ENCODE measurements at regions not wholly inside any gene's neighbourhood (a gene's known extent, or its start where the extent isn't known, plus 50 kb on each side); places are given as distances from the start of the nearest gene placed in this dataset.
"Not testable (repeated sequence)": the region's sequence is repeated elsewhere in the genome, so short reads cannot be mapped to it uniquely, and the experiment has no call there.

DNA sequence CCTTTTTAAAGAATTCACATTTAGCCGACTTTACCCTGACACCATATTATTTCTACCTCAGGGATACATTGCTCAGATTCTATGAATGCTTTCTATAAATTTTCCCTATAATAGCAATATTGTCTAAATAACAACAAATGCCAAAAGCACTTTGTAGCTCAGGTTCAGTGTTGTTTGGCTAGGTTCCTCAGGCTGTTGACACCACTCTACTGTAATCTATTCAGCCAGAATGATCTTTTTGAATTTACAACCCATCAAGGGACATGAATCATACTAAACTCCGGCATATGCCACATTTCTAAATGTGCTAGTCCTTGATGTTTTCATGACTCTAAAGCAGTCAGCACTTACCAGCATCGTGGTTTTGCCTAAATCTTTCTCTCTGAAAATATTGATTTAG, 641.5 kb upstream of the CDH10 start:
- Histone ChIP-seq H3K9me3 (peaks cover 0 to 8% (median 2%) of the 10 kb centered on the region in 4 donors), H3K4me1 (no peaks in the 10 kb centered on the region), H3K36me3 (no peaks in the 10 kb centered on the region), H3K4me3 (no peak overlapping the region), H3K27me3 (no peaks in the 10 kb centered on the region), H3K27ac (no peak overlapping the region)
- intact Hi-C loops (cut with DNase I; ENCODE audit: low total_unique reads), result no loop called here
- no peak for DNase-seq
- no peak for TF ChIP-seq POLR2A (IDR thresholded peaks at IDR 0.05)
- TF ChIP-seq EP300 (IDR thresholded peaks at IDR 0.05), result no peak
- TF ChIP-seq, protein P1, sequence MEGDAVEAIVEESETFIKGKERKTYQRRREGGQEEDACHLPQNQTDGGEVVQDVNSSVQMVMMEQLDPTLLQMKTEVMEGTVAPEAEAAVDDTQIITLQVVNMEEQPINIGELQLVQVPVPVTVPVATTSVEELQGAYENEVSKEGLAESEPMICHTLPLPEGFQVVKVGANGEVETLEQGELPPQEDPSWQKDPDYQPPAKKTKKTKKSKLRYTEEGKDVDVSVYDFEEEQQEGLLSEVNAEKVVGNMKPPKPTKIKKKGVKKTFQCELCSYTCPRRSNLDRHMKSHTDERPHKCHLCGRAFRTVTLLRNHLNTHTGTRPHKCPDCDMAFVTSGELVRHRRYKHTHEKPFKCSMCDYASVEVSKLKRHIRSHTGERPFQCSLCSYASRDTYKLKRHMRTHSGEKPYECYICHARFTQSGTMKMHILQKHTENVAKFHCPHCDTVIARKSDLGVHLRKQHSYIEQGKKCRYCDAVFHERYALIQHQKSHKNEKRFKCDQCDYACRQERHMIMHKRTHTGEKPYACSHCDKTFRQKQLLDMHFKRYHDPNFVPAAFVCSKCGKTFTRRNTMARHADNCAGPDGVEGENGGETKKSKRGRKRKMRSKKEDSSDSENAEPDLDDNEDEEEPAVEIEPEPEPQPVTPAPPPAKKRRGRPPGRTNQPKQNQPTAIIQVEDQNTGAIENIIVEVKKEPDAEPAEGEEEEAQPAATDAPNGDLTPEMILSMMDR (IDR thresholded peaks at IDR 0.05), result no peak
- TF ChIP-seq POLR2AphosphoS5 (IDR thresholded peaks at IDR 0.05), result no peak
- 61 to 75% (median 65%) methylated on average over 3 of the region's 3 CpGs for WGBS, 5 donors

- TF ChIP-seq POLR2AphosphoS5 (IDR thresholded peaks at IDR 0.05) (no peak), EP300 (IDR thresholded peaks at IDR 0.05) (no peak), POLR2A (IDR thresholded peaks at IDR 0.05) (no peak)
- TF ChIP-seq, protein P1 (IDR thresholded peaks at IDR 0.05), result no peak
- DNase-seq, result no peak
- Histone ChIP-seq H3K9me3 (peaks cover 0 to 4% (median 2%) of the 10 kb centered on the region in 4 donors), H3K36me3 (no peaks in the 10 kb centered on the region), H3K27ac (no peak overlapping the region), H3K4me3 (no peak overlapping the region), H3K4me1 (no peaks in the 10 kb centered on the region), H3K27me3 (no peaks in the 10 kb centered on the region)
- intact Hi-C loops (cut with DNase I; ENCODE audit: low total_unique reads), result no loop called here
- whole genome bisulfite sequencing, 5 donors, result 30 to 60% (median 42%) methylated on average over 3 of the region's 3 CpGs
These were observed 640.4 kb upstream of the CDH10 start for GRCh38 chr5:25285136-25285535.

DNA sequence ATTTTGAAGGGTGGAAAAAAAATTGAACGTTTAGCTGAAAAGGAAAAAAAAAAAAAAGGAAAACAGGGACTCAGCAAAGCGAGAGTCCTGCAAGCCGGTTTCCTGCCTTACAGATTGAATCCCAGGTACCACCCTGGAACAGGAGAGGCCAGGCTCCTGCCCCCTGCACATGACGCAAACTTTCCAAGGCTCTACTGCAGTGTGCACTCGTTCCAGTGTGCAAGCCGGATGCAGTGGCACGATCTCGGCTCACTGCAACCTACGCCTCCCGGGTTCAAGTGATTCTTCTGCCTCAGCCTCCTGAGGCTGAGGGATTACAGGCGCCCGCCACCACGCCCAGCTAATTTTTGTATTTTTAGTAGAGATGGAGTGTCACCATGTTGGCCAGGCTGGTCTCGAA, 618.7 kb upstream of the CDH10 start:
- H3K4me3 ChIP-seq; H3K27me3 ChIP-seq; DNase-seq; intact Hi-C loops (cut with DNase I; ENCODE audit: low total_unique reads); H3K27ac ChIP-seq; H3K4me1 ChIP-seq; H3K36me3 ChIP-seq: not testable (repeated sequence)
- 89 to 95% (median 94%) methylated on average over 14 of the region's 14 CpGs for WGBS, 5 donors
- H3K9me3 ChIP-seq, result peaks cover 0 to 32% (median 12%) of the 10 kb centered on the region in 4 donors

GRCh38 chr5:25262221-25262620, 617.4 kb upstream of the CDH10 start:
- DNase-seq, result no peak
- no peak for TF ChIP-seq POLR2A (IDR thresholded peaks at IDR 0.05)
- TF ChIP-seq EP300 (IDR thresholded peaks at IDR 0.05), result no peak
- TF ChIP-seq, protein P1 (IDR thresholded peaks at IDR 0.05), result no peak
- TF ChIP-seq POLR2AphosphoS5 (IDR thresholded peaks at IDR 0.05), result no peak
- Histone ChIP-seq H3K4me1 (no peaks in the 10 kb centered on the region), H3K36me3 (no peaks in the 10 kb centered on the region), H3K27ac (no peak overlapping the region), H3K4me3 (no peak overlapping the region), H3K9me3 (peaks cover 0 to 19% (median 7%) of the 10 kb centered on the region in 4 donors), H3K27me3 (no peaks in the 10 kb centered on the region)
- intact Hi-C loops (cut with DNase I; ENCODE audit: low total_unique reads), result no loop called here
- WGBS, 5 donors, result 47 to 72% (median 61%) methylated on average over 2 of the region's 2 CpGs

DNA sequence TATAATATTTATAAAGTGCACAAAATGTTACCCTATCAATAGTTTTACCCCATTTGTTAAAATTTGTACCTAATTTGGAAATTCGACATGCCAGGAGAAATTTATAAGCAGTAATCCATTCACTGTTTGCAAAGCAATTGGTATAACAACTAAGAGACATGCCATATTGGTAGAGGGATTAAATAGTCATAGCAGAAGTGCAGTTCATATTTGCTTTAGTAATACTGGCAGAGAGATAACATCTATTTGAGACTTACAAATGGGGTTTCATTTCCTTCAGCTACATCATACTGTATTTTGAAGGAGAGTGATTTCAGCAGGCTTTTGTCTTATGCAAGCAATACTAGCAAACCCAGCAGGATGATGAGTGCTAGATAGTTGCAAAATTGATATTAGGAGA, 610.4 kb upstream of the CDH10 start:
- no peaks in the 10 kb centered on the region for H3K9me3 ChIP-seq
- WGBS, 5 donors, result 36 to 54% (median 44%) methylated on average over 1 of the region's 1 CpG
- TF ChIP-seq POLR2AphosphoS5 (IDR thresholded peaks at IDR 0.05) (no peak), EP300 (IDR thresholded peaks at IDR 0.05) (no peak), POLR2A (IDR thresholded peaks at IDR 0.05) (no peak)
- TF ChIP-seq, protein P1 (IDR thresholded peaks at IDR 0.05), result no peak

More for the DNA sequence above, 610.4 kb upstream of the CDH10 start:
- intact Hi-C loops (cut with DNase I; ENCODE audit: low total_unique reads), result no loop called here
- no peaks in the 10 kb centered on the region for H3K36me3 ChIP-seq
- no peak overlapping the region for H3K27ac ChIP-seq
- no peaks in the 10 kb centered on the region for H3K27me3 ChIP-seq
- no peak for DNase-seq
- no peak overlapping the region for H3K4me3 ChIP-seq
- no peaks in the 10 kb centered on the region for H3K4me1 ChIP-seq
